Spleen (tissue), 7 donors: ENCODE measurements at regions not wholly inside any gene's neighbourhood (a gene's known extent, or its start where the extent isn't known, plus 50 kb on each side); places are given as distances from the start of the nearest gene placed in this dataset.

Source experiments
- POLR2A ChIP-seq, 3 donors: fragments of 450-650 bp; IDR thresholded peaks; one replicate each; pipeline ENCODE4 v1.5.1; 2017; ENCODE audit warnings: antibody characterized with exemption in 3 of 3, mild to moderate bottlenecking in 1 of 3
- TF ChIP-seq, protein P1 (sequence below), 11 experiments: fragments of 200-600 bp in 7 of 11; fragments of 450-650 bp in 4 of 11; sonication (generic) in 4 of 11; IDR thresholded peaks in 8 of 11; conservative IDR thresholded peaks in 3 of 11; 1 replicate in 7 of 11; 2 replicates in 4 of 11; pipeline versions ENCODE4 v1.4.0 to v1.8.0; 2016 to 2021; ENCODE audit warnings: antibody characterized with exemption in 11 of 11, inconsistent platforms in 4 of 11, mild to moderate bottlenecking in 1 of 11
- donor health status: DM: no; HTN: no; CAD: no; lungs with moderate emphysema.
- donor health status: DM: no; HTN: no; CAD: no.
- donor health status: DM: no; HTN: no; CAD: no.

GRCh38 chr20:63103402-63104311 lies 96.9 kb upstream of the BHLHE23 start:
- TF ChIP-seq, protein P1, sequence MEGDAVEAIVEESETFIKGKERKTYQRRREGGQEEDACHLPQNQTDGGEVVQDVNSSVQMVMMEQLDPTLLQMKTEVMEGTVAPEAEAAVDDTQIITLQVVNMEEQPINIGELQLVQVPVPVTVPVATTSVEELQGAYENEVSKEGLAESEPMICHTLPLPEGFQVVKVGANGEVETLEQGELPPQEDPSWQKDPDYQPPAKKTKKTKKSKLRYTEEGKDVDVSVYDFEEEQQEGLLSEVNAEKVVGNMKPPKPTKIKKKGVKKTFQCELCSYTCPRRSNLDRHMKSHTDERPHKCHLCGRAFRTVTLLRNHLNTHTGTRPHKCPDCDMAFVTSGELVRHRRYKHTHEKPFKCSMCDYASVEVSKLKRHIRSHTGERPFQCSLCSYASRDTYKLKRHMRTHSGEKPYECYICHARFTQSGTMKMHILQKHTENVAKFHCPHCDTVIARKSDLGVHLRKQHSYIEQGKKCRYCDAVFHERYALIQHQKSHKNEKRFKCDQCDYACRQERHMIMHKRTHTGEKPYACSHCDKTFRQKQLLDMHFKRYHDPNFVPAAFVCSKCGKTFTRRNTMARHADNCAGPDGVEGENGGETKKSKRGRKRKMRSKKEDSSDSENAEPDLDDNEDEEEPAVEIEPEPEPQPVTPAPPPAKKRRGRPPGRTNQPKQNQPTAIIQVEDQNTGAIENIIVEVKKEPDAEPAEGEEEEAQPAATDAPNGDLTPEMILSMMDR (IDR thresholded peaks at IDR 0.05 in 8 of 11, conservative IDR thresholded peaks at IDR 0.05 in 3 of 11) = no peak
- no peak for TF ChIP-seq POLR2A (IDR thresholded peaks at IDR 0.05)
